Stomach (tissue), 4 donors: ENCODE measurements at regions not wholly inside any gene's neighbourhood (a gene's known extent, or its start where the extent isn't known, plus 50 kb on each side); places are given as distances from the start of the nearest gene placed in this dataset.

Source experiments
- EP300 ChIP-seq: sonication (generic); formaldehyde crosslinking; IDR thresholded peaks from one replicate; pipeline ENCODE4 v1.6.1; 2017; ENCODE audit warnings: antibody characterized with exemption
- POLR2A ChIP-seq, 4 donors: fragments of 450-650 bp; IDR thresholded peaks; one replicate each; pipeline ENCODE4 v1.6.1; 2016; ENCODE audit warnings: antibody characterized with exemption in 4 of 4, control low read depth in 2 of 4, mild to moderate bottlenecking in 1 of 4, moderate library complexity in 1 of 4
- POLR2AphosphoS5 ChIP-seq, 3 donors: sonication (generic); formaldehyde crosslinking; IDR thresholded peaks; one replicate each; pipeline ENCODE4 v1.6.1; 2016; ENCODE audit warnings: antibody characterized with exemption in 3 of 3
- TF ChIP-seq, protein P1 (sequence below), 7 experiments: fragments of 450-650 bp in 4 of 7; fragments of 200-600 bp in 3 of 7; sonication (generic) in 3 of 7; IDR thresholded peaks; one replicate each; pipeline ENCODE4 v1.5.1; 2016 to 2019; ENCODE audit warnings: antibody characterized with exemption in 7 of 7, control low read depth in 2 of 7, mild to moderate bottlenecking in 1 of 7

GRCh38 chr1:38353956-38354355 lies 307.4 kb upstream of the POU3F1 start:
- TF ChIP-seq POLR2A (IDR thresholded peaks at IDR 0.05): no peak
- no peak for TF ChIP-seq EP300
- TF ChIP-seq, protein P1, sequence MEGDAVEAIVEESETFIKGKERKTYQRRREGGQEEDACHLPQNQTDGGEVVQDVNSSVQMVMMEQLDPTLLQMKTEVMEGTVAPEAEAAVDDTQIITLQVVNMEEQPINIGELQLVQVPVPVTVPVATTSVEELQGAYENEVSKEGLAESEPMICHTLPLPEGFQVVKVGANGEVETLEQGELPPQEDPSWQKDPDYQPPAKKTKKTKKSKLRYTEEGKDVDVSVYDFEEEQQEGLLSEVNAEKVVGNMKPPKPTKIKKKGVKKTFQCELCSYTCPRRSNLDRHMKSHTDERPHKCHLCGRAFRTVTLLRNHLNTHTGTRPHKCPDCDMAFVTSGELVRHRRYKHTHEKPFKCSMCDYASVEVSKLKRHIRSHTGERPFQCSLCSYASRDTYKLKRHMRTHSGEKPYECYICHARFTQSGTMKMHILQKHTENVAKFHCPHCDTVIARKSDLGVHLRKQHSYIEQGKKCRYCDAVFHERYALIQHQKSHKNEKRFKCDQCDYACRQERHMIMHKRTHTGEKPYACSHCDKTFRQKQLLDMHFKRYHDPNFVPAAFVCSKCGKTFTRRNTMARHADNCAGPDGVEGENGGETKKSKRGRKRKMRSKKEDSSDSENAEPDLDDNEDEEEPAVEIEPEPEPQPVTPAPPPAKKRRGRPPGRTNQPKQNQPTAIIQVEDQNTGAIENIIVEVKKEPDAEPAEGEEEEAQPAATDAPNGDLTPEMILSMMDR (IDR thresholded peaks at IDR 0.05): no peak
- TF ChIP-seq POLR2AphosphoS5 (IDR thresholded peaks at IDR 0.05): no peak
